Calu3 (cell line): ENCODE measurements at regions not wholly inside any gene's neighbourhood (a gene's known extent, or its start where the extent isn't known, plus 50 kb on each side); places are given as distances from the start of the nearest gene placed in this dataset.

ENCODE experiments used
- BruUV-seq: library from RNA; stranded (reverse); fragments of 400-500 nt; replicated peaks from 2 replicates; lab custom pipeline; 2021; lab: Mats Ljungman, UMichigan
- CTCF ChIA-PET: fragments of 300-600 bp; sonication (Branson Sonifier 250); formaldehyde crosslinking; loops from one replicate; lab custom pipeline; 2022; ENCODE audit warnings: antibody characterized with exemption; lab: Charles Lee
- DNase-seq: peaks from one replicate; pipeline ENCODE4 v3.0.0; 2022
- H3K27ac Mint-ChIP-seq: one replicate; pipeline ENCODE4 v1.8.0; 2022; ENCODE audit warnings: mixed read lengths; ENCODE audit not compliant: unreplicated experiment
- H3K27me3 Mint-ChIP-seq: one replicate; pipeline ENCODE4 v1.8.0; 2022; ENCODE audit warnings: mixed read lengths; ENCODE audit not compliant: unreplicated experiment
- H3K36me3 Mint-ChIP-seq: one replicate; pipeline ENCODE4 v1.8.0; 2022; ENCODE audit warnings: mild to moderate bottlenecking, moderate library complexity, mixed read lengths; ENCODE audit not compliant: insufficient read depth, unreplicated experiment
- H3K4me1 Mint-ChIP-seq: one replicate; pipeline ENCODE4 v1.8.0; 2022; ENCODE audit warnings: mild to moderate bottlenecking, low read depth, mixed read lengths; ENCODE audit not compliant: unreplicated experiment
- H3K4me3 Mint-ChIP-seq: one replicate; pipeline ENCODE4 v1.8.0; 2022; ENCODE audit warnings: mild to moderate bottlenecking, low read depth, moderate library complexity, mixed read lengths; ENCODE audit not compliant: unreplicated experiment
- H3K9me3 Mint-ChIP-seq: one replicate; pipeline ENCODE4 v1.8.0; 2022; ENCODE audit warnings: low read depth, mixed read lengths; ENCODE audit not compliant: unreplicated experiment
- intact Hi-C: fragments of 100-400 bp; cut with micrococcal nuclease; formaldehyde crosslinking; loops from one replicate; pipeline ENCODE4 v1.10.0; 2022; ENCODE audit not compliant: unreplicated experiment
- TF ChIP-seq, protein P1 (sequence below): fragments of 200-600 bp; IDR thresholded peaks from one replicate; pipeline ENCODE4 v1.8.0; 2022; ENCODE audit warnings: antibody characterized with exemption; ENCODE audit not compliant: unreplicated experiment

DNA sequence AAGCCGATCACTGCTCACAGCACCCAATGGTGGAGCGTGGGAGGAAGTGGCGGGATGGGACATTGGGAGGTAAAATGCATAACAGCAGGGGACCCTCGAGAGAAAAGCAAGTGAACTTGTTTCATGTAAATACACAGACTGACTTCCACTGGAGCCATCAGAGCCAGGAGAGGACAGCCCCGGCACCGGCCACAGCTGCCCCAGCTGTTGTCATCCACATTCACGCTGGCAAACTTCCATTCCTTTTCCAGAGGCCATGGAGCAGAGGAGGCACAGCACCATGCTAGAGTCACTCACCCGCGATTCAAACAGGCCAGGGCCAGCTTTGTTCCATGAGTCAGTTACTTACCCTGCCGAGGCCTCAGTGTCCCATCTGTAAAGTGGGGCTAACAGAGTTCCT is 610.9 kb upstream of the SALL3 start:
- TF ChIP-seq, protein P1, sequence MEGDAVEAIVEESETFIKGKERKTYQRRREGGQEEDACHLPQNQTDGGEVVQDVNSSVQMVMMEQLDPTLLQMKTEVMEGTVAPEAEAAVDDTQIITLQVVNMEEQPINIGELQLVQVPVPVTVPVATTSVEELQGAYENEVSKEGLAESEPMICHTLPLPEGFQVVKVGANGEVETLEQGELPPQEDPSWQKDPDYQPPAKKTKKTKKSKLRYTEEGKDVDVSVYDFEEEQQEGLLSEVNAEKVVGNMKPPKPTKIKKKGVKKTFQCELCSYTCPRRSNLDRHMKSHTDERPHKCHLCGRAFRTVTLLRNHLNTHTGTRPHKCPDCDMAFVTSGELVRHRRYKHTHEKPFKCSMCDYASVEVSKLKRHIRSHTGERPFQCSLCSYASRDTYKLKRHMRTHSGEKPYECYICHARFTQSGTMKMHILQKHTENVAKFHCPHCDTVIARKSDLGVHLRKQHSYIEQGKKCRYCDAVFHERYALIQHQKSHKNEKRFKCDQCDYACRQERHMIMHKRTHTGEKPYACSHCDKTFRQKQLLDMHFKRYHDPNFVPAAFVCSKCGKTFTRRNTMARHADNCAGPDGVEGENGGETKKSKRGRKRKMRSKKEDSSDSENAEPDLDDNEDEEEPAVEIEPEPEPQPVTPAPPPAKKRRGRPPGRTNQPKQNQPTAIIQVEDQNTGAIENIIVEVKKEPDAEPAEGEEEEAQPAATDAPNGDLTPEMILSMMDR: no peak
- intact Hi-C loops: no loop called here
- H3K9me3 Mint-ChIP-seq: peaks cover 3% of the 10 kb centered on the region
- CTCF ChIA-PET: no interaction called here
- no TSS peak for BruUV-seq
- H3K27me3 Mint-ChIP-seq: no peaks in the 10 kb centered on the region
- H3K36me3 Mint-ChIP-seq: no peaks in the 10 kb centered on the region
- DNase-seq: no peak
- H3K4me3 Mint-ChIP-seq: no peak overlapping the region
- H3K4me1 Mint-ChIP-seq: no peaks in the 10 kb centered on the region
- no peak overlapping the region for H3K27ac Mint-ChIP-seq

DNA sequence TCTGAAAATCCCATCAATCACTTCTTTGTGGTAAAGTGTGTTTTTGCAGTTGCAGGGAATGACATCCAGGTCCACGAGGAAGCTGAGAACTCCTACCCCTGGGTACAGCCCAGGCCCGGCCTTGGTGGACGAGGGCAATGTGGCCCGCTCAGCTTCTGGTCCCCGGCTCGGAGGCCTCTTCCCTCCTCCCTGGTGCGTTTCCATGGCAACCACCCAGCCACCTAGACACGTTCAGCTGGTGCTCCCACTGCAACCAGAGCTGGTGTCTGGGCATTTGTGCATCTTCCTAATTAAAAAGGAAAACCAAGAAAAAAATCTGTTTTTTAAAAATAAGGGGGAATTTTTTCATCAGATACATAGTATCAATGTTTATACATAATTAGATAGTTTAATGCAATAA is 603.6 kb upstream of the SALL3 start:
- TF ChIP-seq, protein P1: no peak
- Mint-ChIP-seq H3K36me3 (no peaks in the 10 kb centered on the region), H3K4me1 (no peaks in the 10 kb centered on the region), H3K27me3 (no peaks in the 10 kb centered on the region), H3K9me3 (no peaks in the 10 kb centered on the region), H3K27ac (no peak overlapping the region), H3K4me3 (no peak overlapping the region)
- no TSS peak for BruUV-seq
- intact Hi-C loops: no loop called here
- CTCF ChIA-PET: no interaction called here
- DNase-seq: no peak

DNA sequence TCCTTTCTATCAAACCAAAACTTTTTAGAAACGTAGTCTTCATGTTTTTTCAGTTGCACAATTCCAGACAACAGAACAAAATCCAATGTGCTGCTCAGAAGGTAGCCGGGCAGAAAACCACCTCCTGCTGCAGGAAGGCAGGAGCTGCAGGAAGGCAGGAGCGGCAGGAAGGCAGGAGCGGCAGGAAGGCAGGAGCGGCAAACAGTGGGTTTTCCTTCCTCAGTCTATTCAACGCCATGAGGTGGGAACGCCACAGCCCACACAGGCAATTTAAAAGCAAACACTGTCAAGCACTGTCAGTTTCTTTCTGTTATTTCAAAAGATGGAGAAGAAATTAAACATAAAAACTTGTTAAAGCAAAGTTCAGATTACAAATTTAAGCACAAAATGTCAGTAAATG is 601.2 kb upstream of the SALL3 start:
- Mint-ChIP-seq H3K27ac (no peak overlapping the region), H3K4me3 (no peak overlapping the region), H3K4me1 (no peaks in the 10 kb centered on the region), H3K27me3 (no peaks in the 10 kb centered on the region), H3K36me3 (no peaks in the 10 kb centered on the region), H3K9me3 (peaks cover 7% of the 10 kb centered on the region)
- intact Hi-C loops: no loop called here
- no peak for DNase-seq
- TF ChIP-seq, protein P1: no peak
- BruUV-seq: no TSS peak
- CTCF ChIA-PET: no interaction called here

DNA sequence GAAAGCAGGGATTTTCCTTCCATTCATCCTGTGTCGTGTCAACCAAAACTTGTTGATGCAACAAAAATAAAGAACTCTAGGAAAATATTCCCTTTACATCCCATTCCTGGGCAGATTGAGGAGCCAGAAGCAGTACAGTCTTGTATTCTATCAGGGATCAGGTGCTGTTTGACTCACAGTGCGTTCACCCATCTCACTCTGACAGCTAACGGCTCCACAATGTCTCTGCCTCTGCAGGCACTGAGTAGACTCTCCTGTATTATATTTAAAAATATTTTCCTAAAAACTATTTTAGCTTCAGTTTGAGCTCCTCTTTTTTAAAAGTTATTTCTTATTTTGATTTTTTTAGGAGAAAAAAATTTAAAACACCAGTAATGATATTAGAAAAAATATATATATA is 600.6 kb upstream of the SALL3 start:
- TF ChIP-seq, protein P1: no peak
- Mint-ChIP-seq H3K4me3 (no peak overlapping the region), H3K27ac (no peak overlapping the region), H3K9me3 (peaks cover 11% of the 10 kb centered on the region), H3K27me3 (no peaks in the 10 kb centered on the region), H3K36me3 (no peaks in the 10 kb centered on the region), H3K4me1 (no peaks in the 10 kb centered on the region)
- CTCF ChIA-PET: no interaction called here
- intact Hi-C loops: no loop called here
- DNase-seq: no peak
- no TSS peak for BruUV-seq
